ENCODE measurements at regions not wholly inside any gene's neighbourhood (a gene's known extent, or its start where the extent isn't known, plus 50 kb on each side); places are given as distances from the start of the nearest gene placed in this dataset. TPM values are rescaled to one million over a fixed set of nuclear protein-coding genes. Genes with fewer than 3 reads are reported as not detected.

DNA sequence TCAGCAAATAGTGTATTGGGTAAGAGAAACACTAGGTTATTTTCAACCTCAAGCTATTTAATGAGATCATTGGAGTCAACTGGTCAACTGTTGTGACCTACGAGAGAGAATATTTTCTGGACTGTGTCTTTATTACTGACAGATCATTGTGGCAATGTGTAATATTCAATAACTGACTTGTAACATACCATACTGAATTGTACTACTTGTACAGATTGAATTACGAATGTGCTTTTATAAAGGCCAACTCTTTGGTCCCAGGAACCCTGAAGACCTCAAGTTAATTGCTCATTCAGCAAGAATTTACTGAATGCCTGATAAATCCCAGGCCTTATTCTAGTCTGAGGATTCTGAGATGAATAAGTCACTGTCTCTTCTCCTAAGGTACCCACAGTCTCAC is 56.1 kb upstream of the CAMK1G start:
- peak; percentile 30 for DNase-seq (ENCODE audit: low read depth)

DNA sequence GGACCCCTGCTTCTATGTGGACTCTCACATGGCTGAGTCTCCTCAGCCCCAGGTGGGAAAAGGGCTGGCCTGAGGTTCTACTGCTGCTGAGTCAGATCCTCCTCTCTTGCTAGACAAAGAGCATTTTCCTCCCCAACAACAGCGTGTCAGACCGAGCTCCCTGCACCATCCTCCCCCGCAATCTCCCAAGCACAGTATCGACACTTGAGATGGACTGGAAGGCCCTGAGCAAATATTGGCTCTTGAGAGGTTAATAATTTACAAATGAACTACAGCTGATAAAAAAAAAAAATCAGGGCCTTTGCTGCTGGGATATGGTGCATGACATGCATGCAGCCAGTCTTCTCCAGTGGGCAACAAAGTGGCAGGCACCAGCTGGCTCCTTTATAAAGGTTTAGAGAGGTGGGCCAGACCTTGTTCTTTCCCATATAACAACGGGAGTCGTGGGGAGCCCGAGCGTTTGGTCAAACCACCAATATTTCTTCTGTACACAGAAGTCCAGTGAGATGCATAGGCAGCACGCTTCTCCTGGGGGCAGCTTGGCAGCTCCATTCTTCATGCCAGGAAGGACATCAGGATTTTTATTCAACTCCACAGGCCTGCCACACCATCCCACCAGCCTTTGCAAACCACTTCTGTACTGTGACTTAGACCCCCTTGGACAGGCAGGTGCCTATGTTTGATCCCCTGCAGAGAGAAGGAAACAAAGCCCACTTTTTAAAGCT is 55.4 kb upstream of the CAMK1G start:
- no peak for DNase-seq (ENCODE audit: low read depth)

DNA sequence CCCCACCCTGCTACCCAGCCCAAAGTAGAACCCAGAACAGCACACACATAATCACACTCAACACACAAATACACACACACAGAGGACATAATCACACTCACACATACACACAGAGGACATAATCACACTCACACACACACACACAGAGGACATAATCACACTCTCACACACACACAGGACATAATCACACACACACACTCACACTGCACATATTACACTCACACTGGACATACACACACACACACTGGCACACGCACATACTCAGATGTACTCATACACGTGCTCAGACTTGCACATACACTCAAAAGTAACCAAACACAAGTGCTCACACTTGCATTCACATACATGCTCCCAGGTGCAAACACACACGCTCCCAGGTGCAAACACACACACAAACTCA is 54.3 kb upstream of the CAMK1G start:
- DNase-seq (ENCODE audit: low read depth) = no peak

DNA sequence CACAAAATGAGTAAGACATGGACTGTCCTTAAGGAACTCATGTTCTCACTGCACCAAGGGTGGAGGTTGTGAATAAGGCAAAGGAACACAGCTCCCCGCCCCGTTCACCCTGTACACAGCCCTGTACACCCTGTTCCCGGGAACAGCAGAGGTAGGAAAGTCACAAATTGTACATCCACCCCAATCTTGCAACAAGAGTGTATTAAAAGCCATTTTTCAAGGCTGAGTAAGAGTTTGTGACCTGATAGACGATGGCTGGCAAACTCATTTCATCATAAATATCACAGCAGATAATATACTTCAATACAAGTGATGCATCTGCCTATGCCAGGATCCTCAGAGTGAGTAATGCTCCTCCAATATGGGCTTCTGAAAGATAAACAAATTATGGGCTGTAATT is 52.5 kb upstream of the CAMK1G start:
- no peak for DNase-seq (ENCODE audit: low read depth)

- DNase-seq (ENCODE audit: low read depth) = no peak
Measured at GRCh38 chr1:209531549-209531948, 52.0 kb upstream of the CAMK1G start.

MicroRNAs in the stretch of these regions (microRNA counts, 767-probe panel; counts per million panel counts)
- microRNA hsa-miR-205-5p = not detected

Small RNA genes in the stretch of these regions (microRNA-seq; reads per million reads assigned to microRNA genes)
- 1.6 reads per million, percentile 3 among the genes with 10 or more reads in this experiment for gene MIR205

All from myocyte (in vitro differentiated cells).